GM12892 (cell line): ENCODE measurements at regions not wholly inside any gene's neighbourhood (a gene's known extent, or its start where the extent isn't known, plus 50 kb on each side); places are given as distances from the start of the nearest gene placed in this dataset.

Experiments
- POLR2A ChIP-seq: IDR thresholded peaks from 2 replicates; pipeline ENCODE4 v1.6.1; 2011; ENCODE audit warnings: low read depth, low read length, control low read depth
- POLR2AphosphoS5 ChIP-seq: IDR thresholded peaks from 2 replicates; pipeline ENCODE4 v1.6.1; 2011; ENCODE audit warnings: low read depth, low read length, control low read depth
- TAF1 ChIP-seq: IDR thresholded peaks from 2 replicates; pipeline ENCODE4 v1.6.1; 2011; ENCODE audit warnings: low read depth, mild to moderate bottlenecking, control low read depth, low read length, borderline replicate concordance

GRCh38 chr2:10972683-10973433 lies 61.1 kb downstream of the KCNF1 start:
- TF ChIP-seq TAF1 (no peak), POLR2A (no peak), POLR2AphosphoS5 (no peak)
